HG03432 (cell line): ENCODE measurements at regions not wholly inside any gene's neighbourhood (a gene's known extent, or its start where the extent isn't known, plus 50 kb on each side); places are given as distances from the start of the nearest gene placed in this dataset.
"Not testable (repeated sequence)": the region's sequence is repeated elsewhere in the genome, so short reads cannot be mapped to it uniquely, and the experiment has no call there.

Experiments
- ATAC-seq: cut with Tn5 transposase; IDR thresholded peaks from one replicate; pipeline ENCODE4 v1.9.1; 2021; ENCODE audit warnings: mild to moderate bottlenecking, moderate library complexity; ENCODE audit not compliant: unreplicated experiment

DNA sequence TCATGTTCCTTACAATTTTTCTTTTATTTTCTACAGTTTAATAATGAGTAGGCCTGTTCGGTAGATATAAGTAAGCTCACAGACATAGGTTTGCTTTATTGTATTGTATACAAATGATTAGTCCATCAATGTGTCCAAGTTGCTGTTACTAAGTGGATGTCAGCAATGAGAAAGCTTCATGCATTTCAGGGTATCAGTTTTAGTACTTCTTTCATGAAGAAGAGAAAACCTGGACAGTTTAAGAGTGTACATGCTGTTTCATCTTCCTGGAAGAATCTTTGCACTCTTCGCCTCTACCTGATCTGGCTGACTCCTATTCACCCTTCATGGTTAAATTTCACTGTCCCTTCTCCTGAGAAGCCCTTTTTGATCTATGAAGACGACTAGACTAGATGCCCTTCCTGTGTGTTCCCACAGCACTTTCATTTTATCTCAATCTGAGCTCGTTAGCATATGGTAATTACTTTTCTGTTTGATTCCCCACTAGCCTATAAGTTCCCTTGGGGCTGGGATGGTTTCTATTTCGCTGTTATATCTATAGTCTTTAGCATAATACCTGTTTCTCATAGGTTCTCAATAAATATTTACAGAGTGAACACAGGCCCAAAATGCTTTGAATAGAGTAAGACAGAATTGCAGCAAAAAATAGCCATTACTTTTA lies 70.7 kb downstream of the CETN3 start:
- peak; percentile 98 for ATAC-seq

DNA sequence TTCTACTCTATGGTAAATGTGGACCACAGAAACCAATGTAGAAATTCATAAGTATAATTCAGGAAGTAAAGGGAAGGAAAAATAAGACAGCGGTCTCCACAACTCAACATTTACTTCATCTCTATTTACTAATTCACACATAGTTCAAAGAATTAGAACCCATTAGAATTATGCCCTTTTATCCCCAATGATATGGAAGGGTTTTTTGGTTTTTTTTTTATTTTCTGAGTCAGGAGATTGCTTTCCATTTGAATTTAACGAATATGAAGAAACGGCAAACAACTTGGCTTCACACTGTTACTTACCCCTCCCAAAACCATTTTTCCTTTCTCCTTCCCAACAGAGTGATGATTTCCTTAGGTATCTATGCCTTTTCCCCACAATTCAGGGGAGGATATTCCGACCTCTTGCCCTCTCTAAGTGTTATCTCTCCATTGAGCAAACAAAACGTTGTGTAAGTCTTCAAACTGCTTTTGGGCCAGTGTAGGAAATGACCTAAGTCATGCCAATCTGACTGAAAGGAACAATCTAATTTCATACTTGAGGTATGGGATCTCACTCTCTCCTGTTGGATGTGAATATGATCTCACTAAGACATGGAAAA lies 72.0 kb downstream of the CETN3 start:
- no peak for ATAC-seq

DNA sequence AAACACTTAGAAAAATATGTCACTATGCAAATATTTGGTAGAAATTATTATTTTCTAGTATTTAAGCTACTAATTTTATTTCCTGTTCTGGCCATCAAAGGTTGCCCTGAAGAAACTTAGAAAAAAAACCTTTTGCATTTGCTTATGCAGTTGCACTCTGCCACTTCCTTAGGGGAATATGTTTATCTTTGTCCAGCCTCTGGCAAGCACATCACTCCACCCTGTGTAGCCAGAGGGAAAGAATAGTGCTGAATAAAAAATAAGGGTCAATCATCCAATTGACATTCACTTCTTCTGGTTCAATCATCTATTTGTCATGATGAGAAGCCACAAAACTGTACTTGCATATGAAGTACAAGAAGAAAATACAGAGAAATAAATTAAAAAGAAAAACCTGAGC lies 72.8 kb downstream of the CETN3 start:
- ATAC-seq, result no peak

DNA sequence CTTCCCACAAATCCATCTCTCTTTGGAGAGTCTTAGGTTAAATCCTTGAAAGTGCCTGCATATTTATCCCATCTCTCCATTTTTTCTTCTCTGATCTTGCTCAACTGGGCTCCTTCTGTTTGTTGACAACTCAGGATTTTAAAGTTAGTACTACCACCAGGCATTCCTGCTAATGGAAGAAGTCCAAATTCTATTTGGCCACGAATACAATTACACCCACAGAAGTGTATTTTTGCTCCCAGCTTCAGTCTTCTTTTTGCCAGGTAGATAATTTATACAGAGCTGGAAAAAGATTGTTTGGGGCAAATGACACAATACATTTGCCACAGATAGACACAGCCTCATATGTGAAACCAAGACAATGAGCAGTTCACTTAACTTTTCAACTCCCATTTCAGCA lies 74.8 kb downstream of the CETN3 start:
- no peak for ATAC-seq

DNA sequence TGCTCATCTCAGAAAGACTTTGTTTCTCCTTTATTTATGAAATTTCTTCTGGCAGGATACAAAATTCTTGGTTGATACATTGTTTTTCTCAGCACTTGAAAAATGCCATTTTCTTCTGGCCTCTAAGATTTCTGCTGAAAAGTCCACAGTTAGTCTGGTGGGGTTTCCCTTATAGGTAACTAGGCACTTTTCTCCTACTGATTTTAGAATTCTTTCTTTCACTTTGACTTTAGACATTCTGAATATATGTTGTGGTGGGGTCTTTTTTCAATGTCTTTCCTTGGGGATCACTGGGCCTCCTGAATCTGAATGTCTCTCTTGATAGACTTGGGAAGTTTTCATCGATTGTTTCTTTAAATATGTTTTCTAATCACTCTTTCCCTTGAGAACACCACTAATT lies 79.6 kb downstream of the CETN3 start:
- ATAC-seq, result no peak

DNA sequence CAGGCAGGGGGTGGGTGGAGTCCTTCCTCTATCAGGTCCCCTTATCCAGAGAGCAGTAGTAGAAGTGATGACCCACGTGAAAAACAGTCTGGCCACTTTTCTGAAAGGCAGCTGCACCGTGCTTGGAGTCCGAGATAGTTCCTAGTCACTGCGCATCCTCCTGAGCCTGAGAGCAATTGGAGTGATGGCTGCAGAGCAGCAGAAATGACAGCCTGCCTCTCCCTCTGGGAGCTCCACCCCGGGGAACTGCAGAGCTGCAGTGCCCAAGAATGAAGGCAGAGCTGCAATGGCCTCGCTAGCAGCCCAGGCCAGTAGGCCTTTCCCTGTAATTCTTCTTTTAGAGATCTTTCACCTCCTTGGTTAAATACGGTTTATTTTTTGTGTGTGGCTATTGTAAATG lies 82.6 kb downstream of the CETN3 start:
- no peak for ATAC-seq

DNA sequence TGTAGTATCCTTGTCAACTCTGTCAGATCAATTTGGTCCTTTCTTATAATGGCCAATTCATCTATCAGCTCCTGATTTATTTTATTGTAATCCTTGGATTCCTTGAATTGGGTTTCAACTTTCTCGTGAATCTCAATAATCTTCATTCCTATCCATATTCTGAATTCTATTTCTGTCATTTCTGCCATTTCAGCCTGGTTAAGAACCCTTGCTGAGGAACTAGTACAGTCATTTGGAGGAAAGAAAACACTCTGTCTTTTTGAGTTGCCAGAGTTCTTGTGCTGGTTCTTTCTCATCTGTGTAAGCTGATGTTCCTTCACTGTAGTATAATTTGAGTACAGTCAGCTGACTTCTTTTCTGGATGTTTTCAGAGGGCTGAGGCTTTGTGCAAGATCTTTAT lies 84.5 kb downstream of the CETN3 start:
- no peak for ATAC-seq

DNA sequence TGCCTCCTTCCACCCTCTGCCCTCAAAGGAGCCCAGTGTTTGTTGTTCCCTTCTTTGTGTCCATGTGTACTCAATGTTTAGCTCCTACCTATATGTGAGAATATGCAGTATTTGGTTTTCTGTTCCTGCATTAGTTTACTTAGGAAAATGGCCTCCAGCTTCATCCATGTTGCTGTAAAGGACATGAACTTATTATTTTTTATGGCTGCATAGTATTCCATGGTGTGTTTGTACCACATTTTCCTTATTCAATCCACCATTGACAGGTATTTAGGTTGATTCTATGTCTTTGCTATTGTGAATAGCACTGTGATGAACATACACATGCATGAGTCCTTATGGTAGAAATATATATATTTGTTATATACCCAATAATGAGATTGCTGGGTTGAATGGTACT lies 89.2 kb downstream of the CETN3 start:
- ATAC-seq, result not testable (repeated sequence)

DNA sequence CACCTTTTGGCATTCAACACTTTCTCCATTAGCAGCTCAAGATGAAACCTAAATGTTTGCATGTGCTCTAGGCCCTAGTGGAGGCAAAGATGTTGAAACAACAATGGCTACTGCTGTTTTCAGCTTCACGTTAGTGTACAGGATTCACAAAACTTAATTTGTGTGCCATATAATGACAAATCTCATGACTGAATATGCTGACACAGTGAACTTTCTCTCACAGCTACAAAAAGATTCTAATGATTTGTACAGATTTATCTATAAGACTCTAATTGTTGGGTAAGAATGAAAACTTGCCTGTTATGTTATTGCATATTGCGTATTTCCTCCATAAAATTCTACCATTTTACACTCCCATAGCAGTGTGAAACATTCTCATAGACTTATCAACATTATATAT lies 97.5 kb downstream of the CETN3 start:
- ATAC-seq, result no peak

DNA sequence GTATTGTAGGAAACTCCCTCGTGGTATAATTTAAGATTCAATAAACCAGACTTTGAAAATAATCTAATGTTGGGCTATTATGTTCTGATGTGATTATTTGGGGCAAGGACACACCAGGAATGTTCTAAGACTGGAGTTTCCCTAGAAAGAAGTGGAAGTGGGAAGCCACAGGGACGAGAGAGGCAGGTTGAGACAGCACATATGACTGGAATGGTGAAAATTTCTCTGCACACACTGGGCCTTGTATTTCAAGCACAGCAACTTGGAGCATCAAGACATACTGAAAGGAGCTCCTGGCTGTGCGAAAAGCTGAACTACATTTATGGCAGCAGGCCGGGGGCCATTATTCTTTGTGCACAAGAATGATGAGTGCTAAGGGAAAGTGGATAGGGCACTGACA lies 98.2 kb downstream of the CETN3 start:
- no peak for ATAC-seq

DNA sequence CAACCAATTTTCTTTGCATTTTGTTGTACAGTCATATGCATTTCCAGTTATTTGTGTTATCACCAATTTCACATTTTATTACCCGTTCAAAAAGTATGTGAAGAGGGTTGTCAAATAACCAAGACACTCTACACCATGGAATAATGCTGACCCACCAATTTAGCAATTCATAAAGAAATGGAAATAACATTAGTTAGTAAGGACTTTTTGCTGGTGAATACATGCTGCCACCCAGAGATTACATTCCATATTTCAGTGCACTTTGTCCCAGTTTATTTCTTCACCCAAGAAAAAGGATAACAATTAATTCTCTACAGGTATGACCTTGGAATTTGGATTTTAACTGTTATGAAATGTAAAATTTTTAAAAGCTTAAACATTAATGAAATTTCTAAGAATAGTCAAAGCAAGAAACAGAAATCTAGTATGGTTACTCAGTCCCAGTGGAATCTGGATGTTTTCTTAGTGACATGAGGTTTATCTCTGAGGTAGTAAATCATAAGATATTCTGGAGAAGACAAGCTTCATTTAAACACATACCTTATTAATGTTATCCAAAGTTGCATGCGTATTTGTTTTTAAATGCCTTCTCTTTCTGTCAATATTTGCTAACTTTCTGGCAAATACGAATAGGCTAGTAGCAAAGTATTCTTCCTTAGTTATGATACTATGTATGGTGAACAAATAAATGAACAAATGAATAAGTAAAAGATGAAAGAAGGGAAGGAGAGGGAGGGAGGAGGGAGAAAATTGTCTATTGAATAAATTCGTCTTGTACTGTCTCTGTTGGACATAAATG lies 100.6 kb downstream of the CETN3 start:
- no peak for ATAC-seq

DNA sequence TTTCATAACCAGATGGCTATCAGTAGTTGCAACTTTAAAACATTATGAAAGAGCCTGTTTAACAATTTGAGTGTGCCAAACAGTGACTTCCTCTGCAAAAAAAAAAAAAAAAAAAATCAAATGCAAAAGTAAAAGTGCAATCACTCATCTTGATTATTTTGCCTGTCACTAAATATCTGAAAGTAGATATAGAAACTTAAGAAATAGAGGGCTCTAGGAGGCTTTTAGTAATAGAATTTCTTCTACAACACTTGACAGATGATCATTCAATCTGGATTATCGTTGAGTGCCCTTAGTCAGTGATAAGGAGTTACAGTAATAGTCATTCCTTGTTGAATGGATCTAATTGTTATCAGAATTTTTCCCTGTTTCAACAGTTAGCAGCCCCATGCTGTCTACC lies 101.8 kb downstream of the CETN3 start:
- ATAC-seq, result no peak

DNA sequence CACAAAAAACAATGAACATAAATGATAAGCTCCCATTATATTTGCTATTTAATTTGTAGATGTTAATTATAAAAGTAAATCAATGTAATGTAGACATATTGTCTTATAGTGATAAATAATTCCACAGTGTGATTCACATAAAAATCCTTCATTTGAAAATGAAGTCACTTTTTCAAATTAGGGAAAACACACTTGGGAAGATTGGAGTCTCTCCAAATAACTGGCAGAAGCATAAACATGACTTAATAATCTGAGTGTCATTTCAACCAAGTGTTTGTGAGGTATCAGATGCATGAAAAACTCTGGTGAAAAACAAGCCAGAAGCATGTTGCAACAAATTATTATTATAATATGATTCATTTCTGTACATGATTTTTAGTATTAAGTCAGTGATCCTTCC lies 102.2 kb downstream of the CETN3 start:
- ATAC-seq, result no peak

DNA sequence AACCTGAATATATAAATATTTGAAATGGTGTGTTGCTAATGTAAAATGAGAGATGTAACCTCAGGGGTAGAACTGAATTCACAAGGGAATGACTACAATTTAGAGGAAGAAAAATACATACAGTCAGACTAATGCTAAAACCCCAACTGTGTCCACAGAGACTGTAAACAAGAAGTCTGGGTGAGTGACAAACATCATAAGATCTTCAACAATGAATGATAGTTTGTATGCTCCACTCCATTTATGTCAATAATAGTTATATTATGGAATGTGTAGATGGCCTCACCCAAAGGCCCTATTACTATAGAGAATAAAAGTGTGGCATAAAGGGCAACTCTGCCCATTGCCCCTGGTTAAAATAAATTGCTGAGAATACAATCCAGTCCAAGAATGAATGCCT lies 102.9 kb downstream of the CETN3 start:
- no peak for ATAC-seq

DNA sequence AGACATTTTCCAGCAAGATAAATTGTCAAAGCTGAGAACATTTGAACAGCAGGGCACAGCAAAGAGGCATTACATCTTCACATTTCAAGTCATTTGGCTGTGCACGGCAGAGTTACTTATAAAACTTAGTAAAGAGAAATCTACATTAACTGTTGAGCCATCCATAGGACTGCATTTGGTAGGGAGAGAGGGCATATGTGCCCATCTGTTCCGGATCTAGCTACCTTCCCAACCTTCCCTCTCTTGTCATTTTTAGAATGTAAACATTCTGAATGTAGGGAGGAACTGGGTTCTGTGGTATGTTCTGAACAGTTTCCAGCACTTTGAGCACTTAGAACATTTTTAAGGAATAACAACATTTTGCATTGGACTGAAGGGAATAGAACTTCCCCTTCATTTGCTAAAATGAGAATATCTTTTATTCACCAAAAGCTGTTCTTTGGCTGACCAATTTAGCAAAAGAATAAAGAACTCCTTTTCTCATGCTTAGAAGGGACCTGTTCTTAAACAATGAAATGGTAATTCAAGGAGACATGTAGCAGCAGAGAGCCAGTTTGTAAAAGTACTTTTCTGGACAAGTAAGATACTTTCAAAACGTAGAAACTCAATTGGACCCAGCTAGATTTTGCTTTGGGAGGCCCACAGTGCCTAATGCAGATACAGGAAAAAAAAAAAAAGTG lies 104.4 kb downstream of the CETN3 start:
- no peak for ATAC-seq

DNA sequence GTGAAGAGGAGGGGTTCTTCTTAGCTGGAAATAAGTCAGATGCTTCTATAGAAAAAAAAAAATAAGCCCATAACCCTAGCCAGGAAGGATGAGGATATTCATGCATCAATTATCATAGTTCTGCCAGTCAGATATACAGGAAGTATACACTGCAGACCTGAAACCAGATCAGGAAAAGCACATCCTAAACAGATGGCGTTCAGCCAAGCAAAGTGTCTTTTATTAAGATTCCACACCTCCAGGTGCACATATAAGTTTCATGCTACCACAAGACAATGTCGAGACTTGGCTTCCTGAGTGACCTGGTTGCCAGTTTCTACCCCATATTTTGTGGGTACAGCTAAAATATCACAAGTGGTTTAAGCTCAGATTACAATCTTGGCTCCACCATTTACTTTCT lies 108.3 kb downstream of the CETN3 start:
- ATAC-seq, result peak; percentile 69

DNA sequence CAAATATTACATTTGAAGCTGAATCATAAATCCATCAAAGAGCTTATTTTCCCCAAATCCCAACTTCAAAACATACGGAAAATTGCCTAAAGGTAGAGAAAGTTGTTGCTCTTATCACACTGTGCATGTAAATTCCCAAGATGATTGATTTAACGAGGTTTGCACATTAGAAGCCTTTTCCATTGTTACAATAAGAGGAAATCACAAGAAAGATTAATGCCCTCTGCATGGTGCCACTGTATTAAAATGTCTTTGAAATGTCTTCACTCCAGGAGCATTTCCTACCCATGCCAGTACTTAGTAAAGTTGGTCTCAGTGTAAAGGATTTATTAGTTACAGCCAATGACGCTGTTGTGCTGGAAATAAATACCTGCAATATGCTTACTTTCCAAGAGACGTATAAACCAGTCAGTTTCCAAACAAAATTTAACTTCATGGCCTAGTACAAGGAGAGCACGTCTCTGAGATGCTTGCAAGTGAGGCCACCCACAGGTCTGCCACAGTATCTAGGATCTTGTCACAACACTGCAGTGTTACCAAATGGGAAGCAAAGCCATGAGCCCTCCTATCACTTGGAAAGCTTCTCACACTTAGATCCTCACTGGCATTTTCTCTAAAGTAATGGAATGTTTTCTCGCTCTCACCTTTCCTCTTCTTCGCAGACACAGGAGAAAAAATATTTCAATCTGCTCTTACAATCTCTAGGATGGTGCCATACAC lies 112.4 kb downstream of the CETN3 start:
- no peak for ATAC-seq

DNA sequence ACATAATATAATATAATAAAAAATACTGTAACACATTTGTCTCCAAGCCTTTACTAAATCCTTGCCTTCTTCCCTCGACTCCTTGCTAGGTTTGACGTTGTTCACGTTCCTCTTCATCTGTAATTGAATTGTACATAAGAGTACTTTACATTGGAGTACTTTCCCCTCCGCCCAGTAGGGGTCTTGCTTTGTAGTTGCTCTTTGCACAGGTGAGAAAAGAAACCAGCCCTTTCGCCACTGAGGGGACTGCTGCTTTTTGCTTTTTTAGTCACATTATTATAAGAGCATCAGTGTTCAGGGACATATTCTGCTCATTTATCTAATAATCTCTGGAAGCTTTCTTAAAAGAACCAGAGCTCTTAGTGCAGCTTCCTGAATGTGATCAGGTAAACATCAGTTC lies 115.0 kb downstream of the CETN3 start:
- ATAC-seq, result no peak

DNA sequence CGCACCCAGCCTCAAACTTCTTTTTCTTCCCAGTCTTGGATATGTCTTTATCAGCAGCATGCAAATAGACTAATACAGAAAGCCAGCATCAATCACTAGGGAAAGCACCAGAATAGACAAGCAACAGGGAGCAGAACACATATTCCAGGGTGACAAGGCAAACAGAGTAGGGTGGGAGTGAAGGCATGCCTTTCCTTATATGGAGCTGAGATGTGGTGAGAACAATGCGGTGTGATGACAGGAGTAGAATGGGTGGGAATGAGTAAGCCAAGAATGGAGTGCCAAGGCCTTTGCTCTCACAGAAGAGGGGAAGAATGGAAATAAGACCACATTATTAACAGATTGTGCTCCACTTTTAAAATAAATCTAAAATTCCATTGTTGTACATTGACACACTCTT lies 115.6 kb downstream of the CETN3 start:
- ATAC-seq, result no peak

DNA sequence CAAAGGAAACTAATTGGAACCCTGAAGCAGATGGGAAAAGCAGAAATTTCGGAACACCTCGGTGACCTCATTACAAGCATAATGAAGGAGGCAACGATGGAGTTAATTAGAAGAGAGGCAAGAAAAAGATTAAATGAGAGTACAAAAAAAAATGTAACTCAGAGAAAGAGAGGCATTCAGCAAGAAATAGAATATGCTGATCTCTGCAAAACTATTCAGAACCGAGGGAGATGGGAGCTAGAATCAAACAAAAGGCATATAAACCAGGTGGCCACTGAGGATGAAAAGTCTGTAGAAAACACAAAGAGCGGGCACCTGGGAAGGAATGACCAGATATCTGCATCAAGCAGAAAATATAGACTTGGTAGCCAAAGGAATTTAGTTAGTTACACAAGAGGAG lies 118.9 kb downstream of the CETN3 start:
- ATAC-seq, result no peak

DNA sequence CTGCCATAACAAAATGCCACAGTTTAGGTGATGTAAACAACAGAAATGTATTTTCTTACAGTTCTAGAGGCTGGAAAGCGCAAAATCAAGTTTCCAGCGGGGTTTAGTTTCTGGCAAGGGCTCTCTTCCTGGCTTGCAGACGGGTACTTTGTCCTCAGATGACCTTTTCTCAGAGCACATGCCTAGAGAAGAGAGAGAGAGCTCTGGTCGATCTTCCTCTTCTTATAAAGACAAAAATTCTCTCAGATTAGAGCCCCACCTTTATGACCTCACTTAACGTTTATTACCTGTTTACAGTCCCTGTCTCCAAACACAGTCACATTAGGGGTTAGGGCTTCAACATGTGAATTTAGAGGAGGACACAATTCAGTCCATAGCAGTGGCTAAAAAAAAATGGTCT lies 119.7 kb downstream of the CETN3 start:
- no peak for ATAC-seq
